Endothelial cell of umbilical vein (primary cell): ENCODE measurements at regions not wholly inside any gene's neighbourhood (a gene's known extent, or its start where the extent isn't known, plus 50 kb on each side); places are given as distances from the start of the nearest gene placed in this dataset.

Experiments used
- BruUV-seq: library from RNA; stranded (reverse); fragments of 400-500 nt; replicated peaks from 2 replicates; lab custom pipeline; 2021; lab: Mats Ljungman, UMichigan
- CTCF ChIA-PET: fragments of 300-600, 350-600 bp; sonication (Branson Sonifier 250); formaldehyde crosslinking; loops from one replicate; lab custom pipeline; 2021; ENCODE audit warnings: antibody characterized with exemption, inconsistent platforms; lab: Charles Lee
- POLR2A ChIA-PET: fragments of 300-600, 350-600 bp; sonication (Branson Sonifier 250); formaldehyde crosslinking; loops from one replicate; lab custom pipeline; 2021; ENCODE audit warnings: antibody characterized with exemption, inconsistent platforms; lab: Charles Lee
- DNase-seq: peaks from one replicate; pipeline ENCODE4 v3.0.0-alpha.2; 2011; ENCODE audit warnings: low read depth, low spot score
- FAIRE-seq: peaks from 2 replicates; lab custom pipeline; 2011; peaks lifted over from hg19 to GRCh38; lab: Jason Lieb, UNC
- H2AFZ ChIP-seq: 2 replicates; pipeline ENCODE4 v1.6.0; 2012; ENCODE audit warnings: low read depth, low read length, control low read depth, inconsistent platforms
- H3K27ac ChIP-seq: 2 replicates; pipeline ENCODE4 v1.5.1; 2011; ENCODE audit warnings: low read depth, mild to moderate bottlenecking, control low read depth, low read length, moderate library complexity; ENCODE audit not compliant: insufficient read depth
- H3K27me3 ChIP-seq, 2 experiments: 2 replicates each; pipeline versions ENCODE4 v1.6.0 to v1.6.1; 2011; ENCODE audit warnings: low read length in 2 of 2, mixed read lengths in 1 of 2; ENCODE audit not compliant: control insufficient read depth in 2 of 2, insufficient read depth in 2 of 2
- H3K36me3 ChIP-seq, 2 experiments: 2 replicates in 1 of 2; 3 replicates in 1 of 2; pipeline ENCODE4 v1.5.1; 2011; ENCODE audit warnings: low read length in 2 of 2, mild to moderate bottlenecking in 1 of 2, moderate library complexity in 1 of 2; ENCODE audit not compliant: control insufficient read depth in 2 of 2, insufficient read depth in 2 of 2; ENCODE audit errors: extremely low read depth in 1 of 2
- H3K4me1 ChIP-seq: 3 replicates; pipeline ENCODE4 v1.5.1; 2011; ENCODE audit warnings: mild to moderate bottlenecking, low read length; ENCODE audit not compliant: control insufficient read depth, insufficient read depth; ENCODE audit errors: extremely low read depth
- H3K4me2 ChIP-seq: 2 replicates; pipeline ENCODE4 v1.6.1; 2011; ENCODE audit warnings: low read length, control low read depth, mixed read lengths; ENCODE audit not compliant: insufficient read depth
- H3K4me3 ChIP-seq, 3 experiments: fragments of 200-600 bp in 1 of 3; sonication (generic), shearing (Covaris generic) in 1 of 3; replicated peaks in 1 of 3; 2 replicates each; pipeline ENCODE4 v1.5.1; 2011 to 2016; ENCODE audit warnings: control low read depth in 3 of 3, low read length in 3 of 3, mild to moderate bottlenecking in 2 of 3, inconsistent platforms in 1 of 3, low read depth in 1 of 3, moderate library complexity in 1 of 3; ENCODE audit not compliant: insufficient read depth in 1 of 3
- H3K79me2 ChIP-seq: 2 replicates; pipeline ENCODE4 v1.6.0; 2012; ENCODE audit warnings: low read length, inconsistent platforms; ENCODE audit not compliant: control insufficient read depth, insufficient read depth
- H3K9ac ChIP-seq: replicated peaks from 2 replicates; pipeline ENCODE3; 2011; ENCODE audit warnings: low read length, control low read depth; ENCODE audit not compliant: insufficient read depth; ENCODE audit errors: extremely low read depth
- H3K9me1 ChIP-seq: replicated peaks from 3 replicates; pipeline ENCODE4 v1.6.0; 2011; ENCODE audit warnings: mild to moderate bottlenecking, low read length; ENCODE audit not compliant: control insufficient read depth, insufficient read depth; ENCODE audit errors: extremely low read depth
- H3K9me3 ChIP-seq: replicated peaks from 2 replicates; pipeline ENCODE4 v1.5.1; 2012; ENCODE audit warnings: low read length, inconsistent platforms; ENCODE audit not compliant: control insufficient read depth, insufficient read depth
- H4K20me1 ChIP-seq: replicated peaks from 2 replicates; pipeline ENCODE3; 2011; ENCODE audit warnings: mild to moderate bottlenecking, low read length; ENCODE audit not compliant: control insufficient read depth, insufficient read depth; ENCODE audit errors: extremely low read depth
- CTCF ChIP-seq, 2 donors: IDR thresholded peaks; 1 replicate in 1 of 2; 2 replicates in 1 of 2; pipeline ENCODE4 v1.5.1; 2011; ENCODE audit warnings: low read length in 2 of 2, mild to moderate bottlenecking in 2 of 2, moderate library complexity in 2 of 2, control low read depth in 1 of 2, inconsistent platforms in 1 of 2, low read depth in 1 of 2; ENCODE audit not compliant: insufficient read depth in 1 of 2; ENCODE audit errors: extremely low read depth in 1 of 2
- EZH2 ChIP-seq: IDR thresholded peaks from 2 replicates; pipeline ENCODE4 v1.6.1; 2012; ENCODE audit warnings: borderline replicate concordance, low read depth, mild to moderate bottlenecking, moderate library complexity, low read length, inconsistent platforms; ENCODE audit not compliant: severe bottlenecking
- FOS ChIP-seq: IDR thresholded peaks from 2 replicates; pipeline ENCODE4 v1.6.1; 2011; ENCODE audit warnings: mild to moderate bottlenecking, low read length, moderate library complexity, borderline replicate concordance; ENCODE audit not compliant: insufficient read depth
- GATA2 ChIP-seq: IDR thresholded peaks from 2 replicates; pipeline ENCODE4 v1.7.0; 2011; ENCODE audit warnings: low read depth, mild to moderate bottlenecking, moderate library complexity, mixed read lengths, low read length; ENCODE audit not compliant: insufficient read length, insufficient read depth
- JUN ChIP-seq: IDR thresholded peaks from 2 replicates; pipeline ENCODE4 v1.6.1; 2011; ENCODE audit warnings: borderline replicate concordance, low read depth; ENCODE audit not compliant: insufficient read length, insufficient read depth
- MAX ChIP-seq: IDR thresholded peaks from 2 replicates; pipeline ENCODE4 v1.6.1; 2011; ENCODE audit not compliant: insufficient read depth, insufficient read length
- MYC ChIP-seq: IDR thresholded peaks from one replicate; pipeline ENCODE4 v1.6.1; 2011; ENCODE audit warnings: mild to moderate bottlenecking, low read depth, low read length
- POLR2A ChIP-seq: IDR thresholded peaks from 2 replicates; pipeline ENCODE4 v1.6.1; 2012; ENCODE audit warnings: low read depth, mild to moderate bottlenecking, control low read depth, low read length
- POLR2AphosphoS5 ChIP-seq: IDR thresholded peaks from 2 replicates; pipeline ENCODE4 v1.6.1; 2012; ENCODE audit warnings: low read depth, mild to moderate bottlenecking, control low read depth, low read length, moderate library complexity; ENCODE audit not compliant: insufficient read depth
- dilution Hi-C: fragments of 300-500 bp; cut with MboI; formaldehyde crosslinking; loops from one replicate; pipeline ENCODE4 v1.15.0; 2019; ENCODE audit warnings: low sequenced_read_pairs; ENCODE audit not compliant: extremely low pct_ligation_motif_present
- intact Hi-C: fragments of 100-400 bp; cut with micrococcal nuclease; formaldehyde crosslinking; loops from one replicate; pipeline ENCODE4 v1.10.0; 2022

DNA sequence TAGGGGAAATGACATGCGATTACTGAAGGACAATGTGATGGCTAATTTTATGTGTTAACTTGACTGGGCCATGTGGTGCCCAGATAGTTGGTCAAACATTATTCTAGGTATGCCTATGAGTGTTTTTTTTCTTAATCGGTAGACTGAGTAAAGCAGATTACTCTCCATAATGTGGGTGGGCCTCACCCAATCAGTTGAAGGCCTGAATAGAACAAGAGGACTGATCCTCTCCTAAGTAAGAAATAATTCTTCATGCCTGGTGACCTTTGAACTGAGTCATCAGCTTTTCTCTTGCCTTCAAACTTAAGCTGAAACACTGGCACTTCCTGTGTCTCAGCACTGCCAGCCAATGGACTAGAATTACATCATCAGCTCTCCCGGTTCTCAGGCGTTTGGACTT lies 164.0 kb upstream of the FGF13 start:
- H3K27me3 ChIP-seq: no peaks in the 10 kb centered on the region
- H3K9ac ChIP-seq: no peak overlapping the region
- BruUV-seq: no TSS peak
- DNase-seq: no peak
- dilution Hi-C loops: no loop called here
- no peaks in the 10 kb centered on the region for H3K36me3 ChIP-seq
- FAIRE-seq: no peak
- no peak for TF ChIP-seq MYC
- TF ChIP-seq MAX: no peak
- no peak for TF ChIP-seq POLR2A
- TF ChIP-seq EZH2: no peak
- TF ChIP-seq FOS: no peak
- TF ChIP-seq GATA2: no peak
- no peak for TF ChIP-seq POLR2AphosphoS5
- no peak for TF ChIP-seq JUN
- no peak for TF ChIP-seq CTCF (IDR thresholded peaks at IDR 0.05; ENCODE audit: extremely low read depth in 1 of 2, insufficient read depth in 1 of 2, low read depth in 1 of 2, low read length in 2 of 2)
- POLR2A ChIA-PET: no interaction called here
- CTCF ChIA-PET: no interaction called here
- intact Hi-C loops: no loop called here
- no peaks in the 10 kb centered on the region for H3K4me1 ChIP-seq
- H4K20me1 ChIP-seq: no peaks in the 10 kb centered on the region
- no peak overlapping the region for H3K27ac ChIP-seq
- no peaks in the 10 kb centered on the region for H3K9me3 ChIP-seq
- H3K4me3 ChIP-seq: no peak overlapping the region
- no peaks in the 10 kb centered on the region for H3K79me2 ChIP-seq
- H2AFZ ChIP-seq: no peak overlapping the region
- no peaks in the 10 kb centered on the region for H3K9me1 ChIP-seq
- no peak overlapping the region for H3K4me2 ChIP-seq
